Femur (tissue), 1 donor: ENCODE measurements at regions not wholly inside any gene's neighbourhood (a gene's known extent, or its start where the extent isn't known, plus 50 kb on each side); places are given as distances from the start of the nearest gene placed in this dataset.
"Not testable (repeated sequence)": the region's sequence is repeated elsewhere in the genome, so short reads cannot be mapped to it uniquely, and the experiment has no call there.

Source experiments
- DNase-seq: peaks from one replicate; pipeline ENCODE4 v3.0.0-alpha.2; 2017

GRCh38 chr5:53219610-53220009 is 110.1 kb upstream of the MOCS2 start:
- no peak for DNase-seq

GRCh38 chr5:53233645-53234405 is 124.3 kb upstream of the MOCS2 start:
- DNase-seq: no peak

GRCh38 chr5:53236683-53237082 is 127.1 kb upstream of the MOCS2 start:
- no peak for DNase-seq

GRCh38 chr5:53237876-53238275 is 128.3 kb upstream of the MOCS2 start:
- DNase-seq: no peak

DNA sequence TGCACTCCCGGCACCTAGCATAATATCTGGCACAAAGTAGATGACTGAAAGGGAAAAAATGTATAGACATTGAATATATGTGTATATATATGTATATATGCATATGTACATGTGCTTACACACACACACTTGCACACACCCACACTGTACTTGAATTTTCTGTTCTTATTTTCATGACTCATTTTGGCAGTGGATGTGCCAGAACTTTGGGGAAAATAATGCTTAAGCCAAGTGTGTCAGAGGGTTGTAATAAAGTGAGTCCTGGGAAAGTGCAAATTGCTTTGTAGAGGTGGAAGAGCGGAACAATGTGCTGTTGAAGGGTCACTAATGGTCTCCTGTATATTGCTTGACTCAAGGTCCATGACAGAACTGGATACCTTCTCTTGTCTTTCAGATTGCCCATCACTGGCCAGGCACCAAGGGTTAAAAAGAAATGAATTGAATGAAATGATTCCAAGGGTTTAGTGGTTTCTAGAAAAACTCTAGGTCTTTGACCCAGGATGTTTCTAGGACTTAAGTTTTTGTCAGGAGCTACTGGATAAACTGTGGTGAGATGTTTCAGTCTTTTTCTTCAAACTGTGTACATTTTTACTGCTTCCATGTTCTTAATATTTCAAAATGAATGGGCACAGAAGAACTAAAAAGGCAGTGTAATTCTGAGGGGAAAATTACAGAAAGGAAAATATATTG is 129.9 kb upstream of the MOCS2 start:
- no peak for DNase-seq

GRCh38 chr5:53240661-53241060 is 131.1 kb upstream of the MOCS2 start:
- no peak for DNase-seq

- no peak for DNase-seq
These were observed 132.0 kb upstream of the MOCS2 start for GRCh38 chr5:53241572-53241971.

- no peak for DNase-seq
These were observed 133.8 kb upstream of the MOCS2 start for GRCh38 chr5:53243403-53243802.

- no peak for DNase-seq
These were observed 136.7 kb upstream of the MOCS2 start for GRCh38 chr5:53246042-53246836.

DNA sequence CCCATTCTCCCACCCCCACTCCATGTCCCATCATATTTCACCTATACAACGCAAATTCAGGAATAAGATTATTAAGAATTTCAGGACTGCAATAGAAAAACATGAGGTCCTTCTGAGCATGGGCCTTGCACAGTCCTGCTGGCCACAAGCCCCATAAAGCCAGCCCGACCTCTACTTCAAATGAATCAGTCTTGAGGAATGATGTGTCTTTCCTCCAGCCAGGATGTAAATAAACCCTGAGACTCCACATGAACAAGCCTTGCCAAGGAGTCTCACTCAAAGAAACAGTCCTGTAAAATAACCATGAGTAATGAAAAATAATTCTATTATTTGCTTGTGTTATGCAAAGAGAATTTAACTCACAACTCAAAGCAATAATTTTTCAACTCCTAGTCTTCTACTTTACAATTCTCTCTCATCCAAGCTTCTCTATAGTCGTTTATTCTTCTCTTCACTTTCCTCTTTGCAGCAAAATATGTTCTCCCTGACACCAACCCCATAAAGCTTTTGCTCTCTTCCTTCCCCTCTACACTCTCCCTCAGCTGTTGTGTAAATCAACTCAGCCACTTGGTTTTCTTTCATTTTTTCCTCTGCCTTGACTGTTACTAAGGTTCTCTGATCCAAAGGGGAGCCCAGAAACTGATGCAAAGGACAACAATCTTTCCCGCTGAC is 140.1 kb upstream of the MOCS2 start:
- DNase-seq: no peak

DNA sequence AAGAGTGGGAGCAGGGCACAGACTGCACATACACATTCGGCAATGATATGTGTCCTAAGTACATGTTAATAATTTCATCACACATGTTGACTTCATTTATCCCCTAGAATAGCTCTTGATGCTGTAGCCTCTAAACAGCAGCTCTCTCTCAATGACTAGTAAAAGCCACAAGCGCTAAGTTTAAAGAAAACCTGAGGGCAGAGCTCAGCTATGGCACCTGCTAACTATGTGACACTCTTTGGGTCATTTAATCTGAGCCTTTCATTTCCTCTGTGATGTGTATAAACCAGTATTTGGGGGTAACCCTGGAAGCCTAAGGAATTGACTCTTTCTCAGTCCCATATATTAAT is 140.6 kb upstream of the MOCS2 start:
- no peak for DNase-seq

DNA sequence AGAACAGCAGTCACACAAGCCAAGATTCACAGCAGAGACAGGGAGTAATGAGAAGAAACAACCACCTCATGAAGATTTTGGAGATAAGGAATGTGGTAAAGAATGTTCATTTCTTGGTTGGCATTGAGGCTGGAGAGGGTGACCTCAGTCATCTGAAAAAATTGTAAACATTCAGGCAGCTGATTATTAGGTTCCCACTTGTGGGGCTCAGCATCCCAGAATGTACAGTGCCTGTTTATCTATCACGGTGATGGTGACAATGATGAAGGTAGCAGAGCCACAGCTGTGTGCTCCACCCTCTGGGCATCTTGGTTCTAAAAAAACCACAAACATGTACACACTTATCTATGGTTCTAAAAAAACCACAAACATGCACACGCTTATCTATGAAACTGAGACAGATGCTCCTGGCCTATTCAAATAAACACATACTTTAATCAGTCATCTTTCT is 143.9 kb upstream of the MOCS2 start:
- DNase-seq: no peak

DNA sequence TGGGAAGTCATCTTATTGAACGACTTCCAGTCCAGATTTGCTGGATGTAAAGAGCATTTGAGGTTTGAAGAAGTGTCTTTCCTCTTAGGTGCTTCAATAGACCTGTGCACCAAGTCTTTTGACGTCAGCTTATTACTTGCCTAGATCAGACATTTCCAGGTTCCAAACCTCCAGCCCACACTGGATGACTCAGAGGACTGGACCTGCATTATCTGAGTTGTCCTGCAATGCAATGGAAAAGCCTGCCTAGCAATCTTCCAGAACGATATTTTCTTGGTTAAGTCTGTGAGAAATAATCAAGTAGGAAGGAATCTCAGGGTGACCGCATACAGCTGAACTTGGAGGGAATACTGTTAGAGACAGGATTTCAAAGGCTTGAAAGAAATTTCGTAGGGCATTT is 147.2 kb upstream of the MOCS2 start:
- no peak for DNase-seq

GRCh38 chr5:53257806-53258373 is 148.3 kb upstream of the MOCS2 start:
- DNase-seq: no peak

DNA sequence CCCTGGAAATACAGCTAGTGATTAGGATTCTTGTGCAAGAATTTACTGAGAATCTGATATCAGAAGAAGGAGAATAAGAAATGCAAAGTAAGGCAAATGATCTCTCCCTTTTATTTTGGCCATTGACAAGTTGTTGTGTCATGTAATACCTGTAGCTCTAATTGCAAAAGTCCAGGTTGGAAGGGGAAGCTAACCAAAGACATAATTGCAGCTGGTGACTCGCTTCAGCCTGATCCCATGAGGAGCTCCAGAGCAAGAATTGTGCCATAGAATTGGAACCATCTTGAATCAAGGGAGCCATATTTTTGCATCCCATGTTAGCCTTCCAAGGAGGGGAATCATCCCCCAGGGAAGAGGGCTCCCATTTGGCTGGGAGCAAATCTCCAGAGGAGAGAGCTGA is 149.6 kb upstream of the MOCS2 start:
- DNase-seq: no peak

- no peak for DNase-seq
These were observed 150.9 kb upstream of the MOCS2 start for GRCh38 chr5:53260446-53260845.

DNA sequence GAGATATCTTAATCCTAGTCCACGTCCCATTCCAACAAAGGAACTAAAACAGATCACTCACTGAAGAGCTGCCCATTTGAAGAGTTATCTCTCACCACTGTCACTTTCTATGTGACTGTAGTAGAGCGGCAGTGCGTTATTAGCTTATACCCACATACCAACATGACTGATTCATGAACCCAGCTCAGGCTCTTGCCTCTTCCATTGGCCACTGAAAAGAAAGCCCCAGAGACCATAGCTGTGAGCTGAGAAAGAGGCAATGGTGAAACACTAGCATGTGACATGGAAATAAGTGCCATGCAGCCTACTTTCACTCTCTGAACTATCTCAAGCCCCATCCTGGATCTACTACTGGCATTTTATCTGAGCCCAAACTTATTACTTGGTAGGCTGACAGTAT is 151.7 kb upstream of the MOCS2 start:
- no peak for DNase-seq

DNA sequence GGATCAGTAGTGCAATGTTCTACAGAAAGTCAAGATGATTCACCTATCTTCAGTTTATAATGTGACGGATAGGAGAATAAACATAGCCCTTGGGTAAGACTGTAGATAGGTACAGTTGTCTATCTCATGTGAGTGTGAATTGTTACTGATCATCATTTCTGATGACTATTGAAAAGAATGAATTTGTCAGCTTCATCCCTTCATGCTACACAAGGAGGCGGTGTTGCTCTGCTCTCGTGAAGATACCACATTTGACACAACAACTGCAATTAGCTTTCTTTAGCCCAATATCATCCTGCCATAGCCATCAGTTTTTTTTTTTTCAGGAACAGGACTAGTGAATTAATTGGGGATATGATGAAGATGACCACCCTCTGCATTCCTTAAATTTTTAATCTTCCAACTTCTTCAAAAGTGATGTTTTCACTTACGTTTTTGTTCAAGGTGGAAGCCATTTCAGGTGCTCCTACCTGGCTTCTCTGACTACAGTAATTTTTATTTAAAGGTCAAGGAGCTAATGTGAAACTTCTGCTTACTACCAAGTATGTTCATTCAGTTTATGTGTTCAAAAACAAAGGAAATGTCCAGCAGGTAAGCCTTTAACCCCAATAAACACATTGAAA is 152.9 kb upstream of the MOCS2 start:
- DNase-seq: no peak

DNA sequence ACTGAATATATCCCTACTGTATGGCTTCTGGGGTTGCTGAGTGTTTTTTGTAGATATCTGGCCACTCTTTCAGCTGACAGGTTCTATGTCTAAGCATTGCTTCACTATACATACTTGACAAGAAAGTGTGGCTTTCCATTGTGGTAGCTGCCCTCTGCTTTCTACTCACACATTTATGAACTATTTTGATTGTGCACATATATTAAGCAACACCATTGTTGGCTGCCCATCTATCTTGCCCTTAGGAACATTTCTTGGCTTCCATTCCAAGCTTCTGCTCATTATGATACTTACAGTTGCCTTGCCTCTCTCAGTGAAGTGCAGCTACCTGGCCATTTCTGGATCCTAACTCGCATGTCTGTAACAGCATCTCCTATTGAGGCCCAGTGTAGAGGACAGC is 153.6 kb upstream of the MOCS2 start:
- DNase-seq: no peak

DNA sequence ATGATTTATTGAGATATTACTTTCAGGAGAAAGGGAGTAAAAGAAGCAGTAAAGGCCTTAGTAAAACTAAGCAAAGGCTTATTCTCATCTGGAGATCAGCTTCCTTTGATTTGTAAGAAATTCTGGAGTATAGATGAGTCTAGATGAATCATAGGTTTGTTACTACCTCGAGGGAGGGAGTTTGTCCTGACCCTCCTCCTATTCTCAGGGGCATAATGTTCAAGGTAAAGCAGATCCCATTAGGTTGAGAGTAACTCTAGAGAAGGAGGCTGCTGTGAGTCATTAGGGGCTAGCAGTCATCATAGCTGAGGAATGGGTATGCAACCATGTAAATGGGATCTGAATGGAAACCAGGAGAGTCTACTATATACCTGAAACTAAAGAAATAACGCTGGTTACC is 155.5 kb upstream of the MOCS2 start:
- no peak for DNase-seq

DNA sequence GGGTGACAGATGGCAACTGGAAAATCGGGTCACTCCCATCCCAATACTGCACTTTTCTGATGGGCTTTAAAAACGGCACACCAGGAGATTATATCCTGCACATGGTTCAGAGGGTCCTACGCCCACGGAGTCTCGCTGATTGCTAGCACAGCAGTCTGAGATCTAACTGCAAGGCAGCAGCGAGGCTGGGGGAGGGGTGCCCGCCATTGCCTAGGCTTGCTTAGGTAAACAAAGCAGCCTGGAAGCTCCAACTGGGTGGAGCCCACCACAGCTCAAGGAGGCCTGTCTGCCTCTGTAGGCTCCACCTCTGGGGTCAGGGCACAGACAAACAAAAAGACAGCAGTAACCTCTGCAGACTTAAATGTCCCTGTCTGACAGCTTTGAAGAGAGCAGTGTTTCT is 158.7 kb upstream of the MOCS2 start:
- DNase-seq: not testable (repeated sequence)

- DNase-seq: no peak
These were observed 166.1 kb upstream of the MOCS2 start for GRCh38 chr5:53275666-53276065.
